Dedifferentiated amniotic fluid mesenchymal stem cell (primary cell): ENCODE measurements at regions not wholly inside any gene's neighbourhood (a gene's known extent, or its start where the extent isn't known, plus 50 kb on each side); places are given as distances from the start of the nearest gene placed in this dataset.
A peak's percentile ranks its signal among the peaks of the same experiment; 100 is the strongest.
"Not testable (repeated sequence)": the region's sequence is repeated elsewhere in the genome, so short reads cannot be mapped to it uniquely, and the experiment has no call there.

Experiments used
- DNase-seq: peaks from one replicate; pipeline ENCODE4 v3.0.0-alpha.2; 2016; ENCODE audit errors: extremely low spot score

DNA sequence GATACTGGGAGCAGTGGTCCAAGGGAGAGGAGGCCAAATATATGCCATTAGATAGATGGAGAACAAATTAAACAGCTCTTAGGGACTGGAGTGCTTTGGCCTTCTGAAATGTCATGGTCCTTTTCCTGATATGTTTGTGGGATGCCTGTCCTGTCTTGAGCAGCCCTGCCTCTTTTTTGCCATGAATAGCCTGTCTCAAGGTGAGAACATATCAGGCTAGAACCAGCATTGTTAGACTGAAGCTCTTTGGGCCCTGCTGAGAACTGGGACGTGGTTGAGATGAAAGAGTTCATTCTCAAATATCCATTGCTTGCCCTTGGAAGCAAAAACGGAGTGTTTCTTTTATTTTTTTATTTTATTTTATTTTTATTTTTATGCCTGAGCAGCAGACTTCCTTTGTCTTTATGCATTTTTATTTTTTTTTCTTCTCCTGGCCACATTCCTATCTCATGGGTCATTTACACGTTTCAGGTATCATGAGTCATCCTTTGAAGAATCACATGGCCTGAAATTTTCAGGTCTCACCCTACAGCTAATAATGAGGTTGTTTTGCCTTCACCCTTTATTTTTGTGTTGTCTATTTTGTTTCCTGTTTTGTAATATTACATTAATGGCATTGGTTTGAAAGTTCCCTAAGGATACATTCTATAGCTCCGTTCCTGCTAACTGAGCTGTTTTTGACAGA lies 371.4 kb downstream of the PSAT1 start:
- DNase-seq, result no peak

DNA sequence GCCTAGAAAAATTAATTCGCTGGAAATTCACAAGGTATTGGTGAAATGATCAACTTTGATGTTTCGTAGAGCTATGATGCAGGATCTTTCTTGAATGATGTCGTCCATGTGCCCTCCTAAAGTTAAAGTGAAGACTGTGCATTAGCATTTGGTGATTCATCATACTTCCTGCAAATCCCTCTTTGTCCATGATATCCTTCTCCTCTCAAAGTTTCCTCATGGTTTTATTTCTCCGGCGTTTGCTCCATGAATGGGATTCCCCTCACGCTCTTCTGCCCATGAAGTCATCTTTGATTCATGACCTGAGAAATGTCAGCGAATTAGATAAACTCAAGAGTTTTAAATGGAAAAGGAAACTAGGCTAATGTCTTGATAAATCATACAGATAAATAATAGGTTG lies 372.7 kb downstream of the PSAT1 start:
- no peak for DNase-seq

GRCh38 chr9:78671785-78672184 lies 374.9 kb downstream of the PSAT1 start:
- DNase-seq, result no peak

- DNase-seq, result no peak
Measured at GRCh38 chr9:78674874-78675273, 377.9 kb downstream of the PSAT1 start.

DNA sequence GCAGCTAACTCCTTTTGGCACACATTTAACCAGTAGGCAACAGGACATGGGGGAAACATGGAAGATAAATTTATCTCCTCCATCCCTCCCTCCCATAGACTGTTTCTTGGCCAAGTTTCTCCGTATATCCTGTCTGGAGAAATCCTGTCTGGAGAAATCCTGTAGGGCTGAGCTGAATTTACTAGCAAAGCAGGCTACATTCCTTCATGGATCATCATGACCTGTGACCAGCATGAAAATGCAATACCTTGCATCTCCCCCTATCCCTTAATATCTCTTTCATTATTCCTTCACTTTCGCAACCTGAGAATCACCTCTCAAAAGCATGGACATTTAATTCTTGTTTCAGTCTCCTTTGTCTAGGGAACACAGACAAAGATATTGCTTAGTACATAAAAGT lies 379.1 kb downstream of the PSAT1 start:
- DNase-seq, result no peak

GRCh38 chr9:78676623-78677022 lies 379.7 kb downstream of the PSAT1 start:
- no peak for DNase-seq

DNA sequence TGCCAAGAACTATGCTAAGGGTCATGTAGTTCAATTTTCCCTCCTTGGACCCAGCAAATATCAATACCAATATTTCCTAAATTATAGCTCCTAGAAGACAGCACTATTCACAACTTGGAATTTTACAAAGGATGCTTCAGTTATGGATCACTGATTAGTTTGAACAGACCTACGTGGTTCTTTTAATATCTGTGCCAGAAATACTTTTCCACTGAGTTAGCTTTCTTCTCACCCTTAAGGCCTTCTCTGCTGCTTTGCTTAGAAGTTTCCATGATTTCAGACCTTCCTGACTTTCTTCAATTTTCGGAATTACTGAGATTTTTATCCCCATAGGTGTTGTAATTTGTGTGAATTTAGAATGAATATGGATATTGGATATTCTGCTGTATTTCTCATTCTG lies 380.4 kb downstream of the PSAT1 start:
- no peak for DNase-seq

- DNase-seq, result no peak
Measured at GRCh38 chr9:78678877-78679276, 382.0 kb downstream of the PSAT1 start.

DNA sequence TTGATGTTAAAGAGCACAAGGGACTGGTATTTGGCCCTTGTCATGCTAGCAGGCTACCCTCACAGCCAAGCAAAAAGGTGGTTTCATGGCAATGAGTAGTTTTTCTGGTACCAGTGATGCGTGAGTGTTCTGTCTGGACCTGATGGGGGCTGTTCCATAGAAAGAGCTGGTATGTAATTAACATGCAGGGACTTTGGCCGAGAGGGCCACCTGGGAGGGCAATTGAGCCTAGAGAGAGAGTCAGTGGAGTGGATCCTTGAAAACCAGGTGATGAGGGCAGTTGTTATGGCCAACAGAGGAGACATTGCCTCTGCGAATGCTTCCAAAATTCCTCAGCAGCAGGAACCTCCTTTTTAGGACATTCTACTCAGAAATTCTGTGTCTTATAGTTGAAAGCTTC lies 383.3 kb downstream of the PSAT1 start:
- no peak for DNase-seq

- DNase-seq, result no peak
Measured at GRCh38 chr9:78682216-78682615, 385.3 kb downstream of the PSAT1 start.

- DNase-seq, result no peak
Measured at GRCh38 chr9:78685471-78685870, 388.5 kb downstream of the PSAT1 start.

- no peak for DNase-seq
Measured at GRCh38 chr9:78688796-78689195, 391.9 kb downstream of the PSAT1 start.

GRCh38 chr9:78691542-78691941 lies 394.6 kb downstream of the PSAT1 start:
- DNase-seq, result no peak

- DNase-seq, result no peak
Measured at GRCh38 chr9:78692871-78693270, 395.9 kb downstream of the PSAT1 start.

- DNase-seq, result no peak
Measured at GRCh38 chr9:78694974-78695373, 398.0 kb downstream of the PSAT1 start.

DNA sequence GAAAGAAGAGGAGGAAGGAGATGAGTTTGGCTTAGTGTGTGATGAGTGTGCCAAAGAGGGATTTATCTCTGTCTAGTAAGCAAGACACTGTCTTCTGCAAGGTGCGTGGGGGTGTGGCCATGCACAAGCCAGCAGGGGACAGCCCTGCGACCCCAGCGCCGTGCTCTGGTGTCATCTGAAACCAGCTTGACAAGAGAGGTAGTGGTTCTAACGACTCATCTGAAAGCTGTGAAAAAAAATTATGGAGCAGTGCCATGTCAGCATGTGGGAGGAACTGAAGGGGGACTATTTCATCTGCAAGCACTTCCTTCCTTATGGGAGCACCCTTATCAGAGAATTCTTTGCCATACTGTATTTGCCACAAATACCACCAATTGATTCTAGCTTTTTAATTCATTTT lies 398.6 kb downstream of the PSAT1 start:
- DNase-seq, result no peak

DNA sequence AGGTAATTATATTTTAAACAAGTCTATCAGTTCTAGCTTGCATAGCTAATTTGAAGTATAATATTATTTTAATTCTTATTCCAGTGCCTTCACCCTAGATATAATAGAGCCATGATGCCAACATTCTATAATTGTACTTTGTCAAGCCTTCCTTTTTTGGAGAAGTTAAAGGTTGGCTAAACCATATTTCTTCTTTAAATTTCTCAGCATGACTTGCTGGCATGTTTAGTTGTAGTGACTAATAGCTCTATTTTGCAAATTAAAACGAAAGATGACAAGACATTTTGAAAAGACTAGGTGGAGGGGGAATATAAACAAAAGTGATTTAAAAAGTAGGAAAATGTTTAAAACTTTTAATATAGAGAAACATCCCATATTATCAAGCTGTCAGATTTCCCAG lies 400.7 kb downstream of the PSAT1 start:
- DNase-seq, result no peak

DNA sequence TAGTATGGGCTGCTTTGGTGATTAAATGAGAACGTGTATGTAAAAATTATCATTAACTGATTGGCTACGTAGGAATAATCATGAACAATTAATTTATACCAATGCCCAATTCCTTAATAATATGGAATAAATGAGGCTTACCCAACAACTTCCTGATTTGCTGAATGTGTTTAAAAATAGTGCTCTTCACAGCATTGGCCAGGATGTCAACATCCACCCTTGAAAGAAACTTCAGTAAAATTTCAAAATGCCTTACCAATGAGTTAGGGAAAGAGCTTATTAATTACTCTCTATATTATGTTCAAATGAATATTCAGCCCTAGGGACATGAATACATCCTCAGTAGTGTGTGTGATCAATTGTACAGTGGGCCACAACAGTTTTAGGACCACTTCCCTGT lies 401.4 kb downstream of the PSAT1 start:
- no peak for DNase-seq

- not testable (repeated sequence) for DNase-seq
Measured at GRCh38 chr9:78699217-78699616, 402.3 kb downstream of the PSAT1 start.

GRCh38 chr9:78704153-78704552 lies 407.2 kb downstream of the PSAT1 start:
- DNase-seq, result not testable (repeated sequence)

DNA sequence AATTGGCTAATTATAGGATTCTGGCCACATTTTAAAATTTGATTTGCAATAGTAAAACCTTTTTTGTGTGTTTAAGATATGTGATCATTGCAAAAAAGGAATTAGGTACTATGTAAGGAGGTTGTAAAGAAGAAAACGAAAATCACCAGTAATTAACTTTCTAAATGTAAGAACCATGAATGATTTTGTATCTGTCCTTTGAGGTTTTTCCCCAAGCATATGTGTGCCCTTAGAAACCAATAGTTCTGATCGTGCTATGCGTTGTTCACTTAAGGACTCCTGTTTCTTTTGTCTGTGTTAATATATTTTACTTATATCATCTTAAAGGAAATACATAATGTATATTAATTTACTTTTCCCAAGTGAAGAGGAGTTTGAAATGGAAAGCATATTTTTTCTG lies 410.2 kb downstream of the PSAT1 start:
- no peak for DNase-seq

DNA sequence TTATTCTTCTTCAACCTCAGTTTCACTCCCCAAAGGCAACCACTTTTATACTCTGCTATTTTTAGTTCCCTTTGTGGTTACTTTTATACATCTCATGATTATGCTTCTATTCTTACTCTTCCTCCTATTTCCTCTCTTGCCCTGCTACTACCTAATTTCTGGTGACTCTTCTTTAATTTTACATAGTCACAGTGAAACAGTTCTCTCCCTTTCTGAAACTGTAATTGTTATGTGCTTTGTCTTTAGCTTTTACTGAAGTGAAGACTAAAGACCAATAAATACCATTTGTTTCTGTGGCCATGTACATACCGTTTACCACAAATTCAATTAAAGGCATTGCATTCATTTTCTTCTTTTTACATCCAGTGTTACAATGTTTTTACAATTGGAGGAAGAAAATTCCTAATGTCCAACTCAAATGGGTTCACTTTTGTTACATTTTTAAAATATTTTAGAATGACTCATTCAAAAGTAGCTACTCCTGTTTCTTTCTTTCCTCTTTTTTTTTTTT lies 410.6 kb downstream of the PSAT1 start:
- DNase-seq, result peak; percentile 79

GRCh38 chr9:78712903-78713613 lies 416.1 kb downstream of the PSAT1 start:
- no peak for DNase-seq
